22Rv1 (cell line): ENCODE measurements at regions not wholly inside any gene's neighbourhood (a gene's known extent, or its start where the extent isn't known, plus 50 kb on each side); places are given as distances from the start of the nearest gene placed in this dataset.

Source experiments
- CTCF ChIP-seq: fragments of 450-650 bp; IDR thresholded peaks from 2 replicates; pipeline ENCODE4 v1.5.1; 2017; ENCODE audit warnings: mild to moderate bottlenecking
- ZFX ChIP-seq: fragments of 450-650 bp; IDR thresholded peaks from 2 replicates; pipeline ENCODE4 v1.6.1; 2017; ENCODE audit warnings: antibody characterized with exemption, borderline replicate concordance

- TF ChIP-seq CTCF (no peak), ZFX (no peak)
These were observed 68.0 kb upstream of the ELMO1 start for GRCh38 chr7:37516664-37517063.
